Stimulated activated naive CD8-positive, alpha-beta T cell treated with anti-CD3 and anti-CD28 coated beads, Interleukin-15, Interleukin-2, amounts not matched to agents 100 U/mL and 50 U/mL, for 24 hours (primary cell): ENCODE measurements at regions not wholly inside any gene's neighbourhood (a gene's known extent, or its start where the extent isn't known, plus 50 kb on each side); places are given as distances from the start of the nearest gene placed in this dataset.
"Not testable (repeated sequence)": the region's sequence is repeated elsewhere in the genome, so short reads cannot be mapped to it uniquely, and the experiment has no call there.

Source experiments
- ATAC-seq: fragments of 150-1000 bp; cut with Tn5 transposase; one replicate; pipeline ENCODE4 v1.10.0; 2021
- DNase-seq: peaks from one replicate; pipeline ENCODE4 v3.0.0; 2021

DNA sequence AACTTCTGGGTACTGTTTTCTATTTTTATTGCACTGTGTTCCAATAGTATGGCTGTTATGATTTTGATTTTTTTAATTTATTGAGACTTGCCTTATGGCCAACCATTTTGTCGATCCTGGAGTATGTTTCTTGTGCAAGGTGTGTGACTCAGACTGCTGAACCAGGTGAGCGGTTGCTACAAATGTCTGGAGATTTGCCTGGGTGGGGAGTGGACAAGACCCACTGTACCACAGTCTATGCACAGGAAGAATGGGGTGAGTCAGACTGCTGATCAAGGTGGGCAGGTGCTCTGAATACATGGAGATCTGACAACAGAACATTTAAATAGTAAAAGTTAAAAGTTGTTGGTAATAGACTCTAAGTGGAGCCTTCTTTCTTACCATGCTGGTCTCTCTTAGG lies 609.2 kb downstream of the CSNK1G3 start:
- ATAC-seq (no peak), DNase-seq (no peak)

DNA sequence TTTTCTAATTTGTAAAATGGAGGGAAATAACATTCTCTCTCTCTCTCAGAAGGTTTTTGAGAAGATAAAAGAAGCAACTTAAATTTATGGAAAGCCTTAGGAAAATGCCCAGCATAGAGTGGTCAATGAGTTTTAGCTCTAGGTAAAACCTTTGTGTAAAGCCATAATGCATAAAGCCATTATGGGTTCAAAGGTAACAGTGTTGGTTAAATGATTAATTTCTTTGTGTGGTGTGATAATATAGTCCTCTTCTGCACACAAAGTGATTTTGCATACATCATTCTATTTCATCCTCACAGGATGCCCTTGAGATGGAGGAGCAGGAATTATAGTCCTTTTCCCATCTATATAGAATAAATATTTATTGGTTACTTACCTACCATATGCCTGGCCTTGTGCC lies 602.9 kb downstream of the CSNK1G3 start:
- ATAC-seq (no peak), DNase-seq (no peak)

DNA sequence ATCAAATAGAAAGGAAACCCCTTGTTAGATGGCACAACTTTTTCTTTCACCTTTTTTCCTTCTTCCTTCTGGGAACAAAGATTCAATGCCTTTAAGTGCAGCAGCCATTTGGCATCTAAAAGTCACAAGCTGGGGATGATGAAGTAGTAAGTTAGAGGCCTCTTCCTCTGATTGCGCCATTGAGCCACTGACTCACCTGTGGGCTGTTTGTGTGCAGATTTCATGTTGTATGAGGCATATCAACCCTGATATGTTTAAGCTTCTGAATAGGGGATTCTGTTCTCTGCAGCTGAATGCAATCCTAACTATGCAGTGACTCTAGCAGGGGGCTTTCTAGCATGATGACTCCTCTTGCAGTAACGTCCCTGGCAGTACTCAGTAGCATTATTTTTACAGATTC lies 599.9 kb downstream of the CSNK1G3 start:
- ATAC-seq: no peak
- DNase-seq: no peak

DNA sequence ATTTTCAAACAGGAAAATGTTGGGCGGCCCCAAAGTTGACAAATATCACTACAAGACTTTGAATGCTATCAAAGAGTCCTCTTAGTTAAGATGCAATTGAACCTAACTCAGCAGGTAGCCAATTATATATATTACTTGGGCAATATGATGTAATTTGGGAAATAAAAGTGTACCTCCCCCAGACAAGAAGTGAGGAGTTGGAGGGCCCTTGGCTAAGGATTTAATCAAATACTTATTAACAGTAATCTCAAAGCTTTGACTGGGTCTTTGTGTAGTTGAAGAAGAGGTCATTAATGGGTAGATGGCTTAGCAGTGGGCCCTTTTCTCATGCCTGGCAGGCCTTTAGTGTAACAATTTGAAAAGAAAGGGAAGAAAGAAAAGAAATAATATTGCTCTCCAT lies 599.0 kb downstream of the CSNK1G3 start:
- no peak for ATAC-seq
- no peak for DNase-seq

DNA sequence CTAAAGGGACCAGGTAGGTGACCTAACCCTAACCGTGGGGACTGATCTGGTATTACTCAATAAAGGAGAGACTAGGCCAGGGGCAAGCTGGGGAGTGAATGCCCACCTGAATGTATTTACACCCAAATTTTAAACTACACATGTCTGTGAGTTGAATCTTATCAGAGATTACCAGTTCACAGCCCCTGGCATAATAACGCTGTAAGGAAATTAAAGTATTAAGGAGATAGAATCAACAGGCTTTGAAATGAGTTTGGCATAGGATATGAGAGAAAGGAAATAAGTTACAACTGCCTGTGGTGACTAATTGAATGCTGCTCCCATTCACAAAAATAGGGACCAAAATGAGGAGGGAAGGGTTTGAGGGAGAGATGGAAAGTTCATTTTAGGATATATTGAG lies 593.3 kb downstream of the CSNK1G3 start:
- ATAC-seq: no peak

DNA sequence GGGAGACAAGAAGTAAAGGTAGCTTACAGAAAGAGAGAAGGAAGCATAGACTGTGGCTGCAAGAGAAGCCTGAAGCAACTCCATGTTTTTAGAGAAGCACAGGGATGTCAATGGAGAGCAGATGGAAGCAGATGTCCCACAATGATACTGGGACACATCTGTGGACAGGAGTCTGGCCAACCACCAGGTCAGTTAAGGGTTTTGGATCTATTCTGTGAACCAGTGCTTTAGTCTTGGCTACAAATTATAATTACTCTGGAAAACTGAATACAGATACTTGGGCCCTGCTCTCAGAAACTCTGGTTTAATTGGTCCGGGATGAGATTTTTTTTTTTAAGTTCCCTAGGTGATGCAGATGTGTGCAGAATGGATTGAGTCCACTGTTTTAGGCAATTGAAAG lies 592.8 kb downstream of the CSNK1G3 start:
- ATAC-seq (no peak), DNase-seq (no peak)

More for the DNA sequence above, 593.3 kb downstream of the CSNK1G3 start:
- no peak for DNase-seq

DNA sequence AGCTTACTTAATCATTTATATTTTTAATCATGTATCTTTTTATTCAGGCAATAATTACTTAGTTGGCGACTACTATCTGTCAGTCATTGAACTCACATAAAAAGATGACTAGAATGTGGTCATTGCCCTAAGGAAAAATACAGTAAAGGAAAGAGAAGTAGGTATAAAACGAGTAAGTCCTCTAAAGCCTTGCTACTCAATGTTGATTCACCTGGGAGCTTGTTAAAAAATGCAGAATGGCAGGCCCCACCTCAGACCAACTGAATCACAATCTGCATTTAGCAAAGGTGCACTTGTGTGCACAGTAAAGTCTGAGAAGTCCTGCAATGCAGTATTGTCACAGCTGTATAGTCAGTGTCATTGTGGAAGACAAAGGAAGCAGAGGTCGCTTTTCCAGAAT lies 592.4 kb downstream of the CSNK1G3 start:
- DNase-seq (no peak), ATAC-seq (no peak)

DNA sequence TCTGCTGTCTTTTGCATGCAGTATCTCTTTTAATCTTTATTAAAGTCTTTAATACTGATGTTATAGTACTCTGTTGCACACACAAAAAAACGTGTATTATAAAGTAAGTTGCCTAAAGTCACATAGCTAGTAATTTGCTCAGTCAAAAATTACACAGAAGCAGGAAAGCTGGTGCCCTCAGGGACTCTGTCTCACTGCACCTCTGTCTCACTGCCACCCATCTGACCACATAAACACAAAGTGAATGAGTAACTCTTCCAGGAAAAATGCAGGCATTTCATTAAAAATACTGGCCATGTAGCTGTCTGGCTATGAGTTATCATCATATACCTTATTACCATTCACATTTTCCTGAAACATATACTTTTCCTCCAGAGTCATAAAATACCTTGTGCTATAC lies 591.7 kb downstream of the CSNK1G3 start:
- no peak for DNase-seq
- no peak for ATAC-seq

DNA sequence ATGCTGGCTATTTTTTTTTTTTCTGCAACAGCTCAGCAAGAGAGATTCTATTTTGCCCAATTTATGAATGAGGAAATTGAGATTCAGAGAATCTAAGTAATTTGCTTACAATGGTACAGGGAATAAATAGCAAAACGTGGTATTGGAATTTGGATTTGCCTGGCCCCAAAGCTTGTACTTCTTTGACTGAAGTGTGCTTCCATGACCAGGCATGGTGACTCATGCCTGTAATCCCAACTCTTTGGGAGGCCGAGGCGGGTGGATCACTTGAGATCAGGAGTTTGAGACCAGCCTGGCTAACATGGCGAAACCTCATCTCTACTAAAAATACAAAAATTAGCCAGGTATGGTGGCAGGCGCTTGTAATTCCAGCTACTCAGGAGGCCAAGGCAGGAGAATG lies 591.1 kb downstream of the CSNK1G3 start:
- not testable (repeated sequence) for ATAC-seq, DNase-seq

DNA sequence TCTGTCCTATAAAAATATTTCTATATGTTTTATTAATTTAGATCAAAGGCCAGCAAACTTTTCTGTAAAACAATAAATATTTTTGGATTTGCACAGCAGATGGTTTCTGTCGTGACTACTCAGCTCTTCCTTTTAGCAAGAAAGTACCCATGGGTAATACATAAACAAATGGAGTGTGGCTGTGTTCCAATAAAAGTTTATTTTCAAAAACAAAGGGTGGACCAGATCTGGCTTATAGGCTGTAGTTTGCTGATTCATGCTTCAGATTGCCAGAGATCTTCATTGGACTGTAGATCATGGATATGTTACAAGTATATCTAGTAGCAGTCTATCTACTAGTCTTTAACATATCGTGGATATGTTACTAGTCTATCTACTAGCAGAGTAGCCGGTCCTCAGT lies 590.5 kb downstream of the CSNK1G3 start:
- ATAC-seq (no peak), DNase-seq (no peak)

DNA sequence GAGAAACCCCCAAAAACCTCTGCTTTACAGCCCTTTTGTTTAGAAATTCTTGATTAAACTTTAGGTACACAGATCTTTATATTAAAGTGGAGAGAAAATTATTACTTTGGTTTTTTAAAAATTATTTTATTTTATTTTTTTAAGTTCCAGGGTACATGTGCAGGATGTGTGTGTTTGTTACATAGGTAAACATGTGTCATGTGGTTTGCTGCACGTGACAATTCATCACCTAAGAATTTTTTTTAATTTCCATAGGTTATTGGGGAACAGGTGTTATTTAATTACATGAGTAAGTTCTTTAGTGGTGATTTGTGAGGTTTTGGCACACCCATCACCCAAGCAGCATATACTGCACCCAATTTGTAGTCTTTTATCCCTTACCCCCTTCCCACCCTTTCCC lies 581.7 kb downstream of the CSNK1G3 start:
- DNase-seq (no peak), ATAC-seq (no peak)

DNA sequence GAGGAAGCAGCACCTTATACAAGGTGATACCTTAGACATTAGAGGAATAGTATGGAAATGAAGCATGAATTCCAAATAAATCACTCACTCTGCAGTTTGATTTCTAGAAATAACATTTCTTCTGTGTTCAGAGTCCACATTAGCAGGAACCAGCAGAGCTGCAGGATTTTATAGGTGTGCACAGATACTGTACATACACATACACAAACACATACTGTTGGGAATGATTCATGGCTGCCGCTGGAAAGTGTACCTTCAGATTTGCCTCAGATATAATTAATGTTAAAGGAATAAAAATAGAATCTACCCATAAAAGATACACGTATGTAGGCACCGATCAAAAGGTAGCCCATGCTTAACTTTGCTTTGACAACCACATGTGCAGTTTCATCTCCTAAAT lies 578.1 kb downstream of the CSNK1G3 start:
- DNase-seq (no peak), ATAC-seq (no peak)

DNA sequence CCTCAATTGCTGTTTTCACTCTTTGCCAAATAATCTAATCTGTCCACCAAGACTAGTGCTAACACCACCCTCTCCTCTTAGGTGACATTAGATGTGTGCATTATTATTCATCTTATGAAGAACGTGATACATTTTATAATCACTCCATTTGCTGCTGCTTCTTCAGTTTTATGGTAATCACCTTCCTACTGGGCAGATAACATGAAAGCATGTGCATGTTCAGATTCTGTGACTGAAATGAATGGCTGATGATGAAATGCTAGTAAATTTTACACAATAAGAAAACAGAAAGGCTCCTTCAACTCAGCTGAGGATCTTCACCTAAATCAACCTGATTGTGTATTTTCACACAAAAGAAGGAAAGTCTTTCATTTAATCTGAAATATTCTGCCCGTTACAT lies 577.6 kb downstream of the CSNK1G3 start:
- DNase-seq (no peak), ATAC-seq (no peak)

DNA sequence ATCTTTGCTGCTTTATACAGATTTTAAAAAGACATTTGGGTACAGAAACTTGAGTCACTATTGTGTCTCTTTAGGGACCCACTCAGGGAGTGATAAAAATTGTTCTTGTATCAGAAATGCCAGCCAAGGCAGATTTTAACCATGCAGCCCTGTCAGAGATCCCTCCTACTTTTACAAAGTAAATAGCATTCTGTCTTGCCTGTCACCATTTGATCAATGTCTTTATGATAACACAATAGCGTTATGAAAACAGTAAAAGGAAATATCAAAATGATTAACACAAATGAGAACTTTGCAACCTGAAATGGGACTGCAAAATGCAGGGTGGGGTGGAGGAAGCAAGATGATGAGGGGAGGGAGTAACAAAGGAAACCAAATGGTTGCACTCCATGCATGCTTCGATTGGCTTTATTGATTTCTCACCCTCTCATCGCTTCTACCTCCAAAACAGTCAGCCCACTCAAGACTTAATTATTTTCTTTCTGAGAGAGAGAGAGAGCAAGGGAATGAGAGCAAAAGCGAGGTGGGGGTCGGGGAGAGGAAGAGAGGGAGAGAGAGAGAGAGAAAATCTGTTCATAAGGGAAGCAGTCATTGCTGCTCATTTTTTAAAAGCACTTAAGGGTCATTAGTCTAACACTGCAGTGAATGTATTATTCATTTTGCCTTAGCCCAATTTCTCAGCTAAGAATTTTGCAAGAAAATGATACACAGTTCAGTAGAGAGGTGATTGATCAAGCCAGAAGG lies 576.5 kb downstream of the CSNK1G3 start:
- ATAC-seq (no peak), DNase-seq (no peak)

DNA sequence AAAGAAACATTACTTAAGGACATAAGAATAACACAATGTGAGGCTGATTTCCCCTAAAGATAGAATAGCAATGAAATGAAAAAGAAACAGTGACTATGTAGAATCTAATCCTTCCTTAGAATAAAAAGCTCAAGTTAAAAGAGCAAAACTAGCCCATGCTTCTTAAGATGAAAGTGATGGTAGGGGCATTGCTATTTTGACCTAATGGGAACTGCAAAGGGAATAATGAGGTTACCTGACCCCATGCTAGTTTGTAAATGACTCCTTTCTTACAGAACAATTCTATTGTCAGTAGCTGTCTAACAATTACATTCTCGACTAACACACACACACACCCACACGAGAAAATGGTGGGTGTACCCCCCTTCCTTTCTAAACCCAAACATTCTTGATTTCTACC lies 575.8 kb downstream of the CSNK1G3 start:
- ATAC-seq: no peak
- DNase-seq: no peak

DNA sequence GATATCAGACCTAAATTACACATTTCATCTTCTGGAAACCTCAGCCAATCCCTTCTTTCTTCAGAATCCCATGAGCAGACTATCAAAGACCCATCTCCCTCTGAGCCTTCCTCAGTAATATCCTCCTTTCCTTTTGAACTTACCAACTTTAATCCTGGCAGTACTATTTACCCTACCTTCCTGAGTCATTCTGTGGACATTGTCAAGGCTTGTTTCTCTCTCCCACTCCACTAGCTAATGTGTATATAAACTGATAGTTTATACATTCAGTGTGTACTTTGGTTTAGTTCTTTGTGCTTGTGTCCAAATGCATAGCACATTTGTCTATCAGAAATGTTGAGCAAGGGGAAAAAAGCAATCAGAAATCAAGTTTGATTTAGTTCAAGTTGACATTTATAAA lies 568.3 kb downstream of the CSNK1G3 start:
- ATAC-seq (no peak), DNase-seq (no peak)

DNA sequence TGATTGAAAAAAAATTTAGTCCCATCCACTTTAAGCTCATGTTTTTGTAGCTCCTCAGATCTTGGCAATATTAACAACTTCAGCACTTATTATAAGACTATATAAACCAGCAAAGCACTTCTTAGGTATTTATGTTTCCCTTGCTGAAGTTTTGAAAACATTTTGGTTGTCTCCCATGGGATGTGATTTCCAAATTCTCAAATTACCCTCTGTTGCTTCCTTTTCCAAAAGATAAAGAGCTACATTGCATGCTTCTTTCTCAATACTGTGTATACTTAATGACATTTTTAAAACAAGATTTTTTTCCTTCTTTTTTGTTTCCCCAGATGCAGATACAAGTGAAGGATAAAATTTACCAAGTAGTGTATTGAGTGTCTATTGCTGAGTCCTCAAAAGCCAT lies 567.1 kb downstream of the CSNK1G3 start:
- ATAC-seq (no peak), DNase-seq (no peak)

DNA sequence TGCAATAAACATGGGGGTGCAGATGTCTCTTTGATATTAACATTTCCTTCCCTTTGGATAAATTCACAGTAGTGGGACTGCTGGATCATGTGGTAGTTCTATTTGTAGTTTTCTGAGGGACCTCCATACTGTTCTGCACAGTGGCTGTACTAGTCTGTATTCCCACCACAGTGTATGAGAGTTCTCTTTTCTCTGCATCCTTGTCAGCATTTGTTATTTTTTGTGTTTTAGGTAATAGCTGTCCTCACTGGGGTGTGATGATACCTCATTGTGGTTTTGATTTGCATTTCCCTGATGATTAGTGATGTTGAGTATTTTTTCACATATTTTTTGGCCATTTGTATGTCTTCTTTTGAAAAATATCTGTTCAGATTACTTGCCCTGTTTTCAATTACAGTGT lies 562.5 kb downstream of the CSNK1G3 start:
- DNase-seq (no peak), ATAC-seq (no peak)

DNA sequence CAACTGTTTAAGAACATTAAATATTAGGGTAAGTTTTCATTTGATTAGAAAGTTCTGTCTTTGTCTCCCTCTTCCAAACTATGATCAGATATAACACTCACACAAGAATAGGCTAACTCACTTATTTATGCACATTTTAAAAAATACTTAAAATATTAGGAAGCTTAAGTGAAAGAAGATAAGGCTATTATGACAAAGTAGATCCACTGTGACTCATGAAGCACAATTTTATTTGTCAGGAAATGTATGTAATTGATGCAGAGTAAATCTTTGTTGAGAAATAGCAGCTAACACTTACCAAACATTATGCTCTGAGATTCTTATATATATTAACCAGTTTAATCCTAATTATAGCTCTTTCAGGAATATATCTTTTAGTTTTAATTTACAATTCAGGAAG lies 560.6 kb downstream of the CSNK1G3 start:
- no peak for DNase-seq
- ATAC-seq: no peak

DNA sequence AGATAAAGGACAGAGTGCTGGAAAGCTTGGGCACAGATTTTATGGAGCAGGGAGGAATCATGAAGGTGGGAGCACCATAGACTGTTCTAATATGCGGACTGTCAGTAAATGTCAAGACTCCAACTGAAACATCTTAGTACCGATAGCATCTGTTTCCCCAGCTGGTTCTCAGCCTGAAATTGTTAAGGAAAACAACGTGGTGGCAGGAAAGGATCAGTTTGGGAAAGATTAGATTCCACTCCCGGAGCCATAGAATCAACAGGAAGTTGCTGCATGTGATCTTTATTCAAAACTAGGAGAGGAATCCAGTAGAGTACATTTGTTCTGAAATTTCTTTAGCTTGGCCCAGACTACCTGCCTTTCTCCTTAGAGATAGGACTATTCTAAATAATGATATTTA lies 559.1 kb downstream of the CSNK1G3 start:
- DNase-seq: no peak
- no peak for ATAC-seq

DNA sequence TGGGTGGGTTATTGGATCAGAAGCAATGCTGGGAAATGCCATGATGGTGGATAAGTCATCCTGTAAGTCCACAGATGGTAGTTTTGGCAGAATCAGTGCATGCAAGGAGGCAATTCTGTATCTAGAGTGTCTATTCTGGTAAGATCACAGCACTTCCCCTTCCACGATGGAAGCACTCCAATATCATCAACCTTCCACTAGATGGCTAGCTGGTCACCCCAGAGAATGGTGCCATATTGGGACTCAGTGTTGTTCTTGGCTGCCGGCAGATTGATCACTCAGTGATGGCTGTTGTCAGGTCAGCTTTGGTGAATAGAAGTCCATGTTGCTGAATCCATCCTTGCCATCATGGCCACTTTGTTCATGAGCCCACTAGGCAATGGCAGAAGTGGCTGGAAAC lies 553.5 kb downstream of the CSNK1G3 start:
- DNase-seq (no peak), ATAC-seq (no peak)

DNA sequence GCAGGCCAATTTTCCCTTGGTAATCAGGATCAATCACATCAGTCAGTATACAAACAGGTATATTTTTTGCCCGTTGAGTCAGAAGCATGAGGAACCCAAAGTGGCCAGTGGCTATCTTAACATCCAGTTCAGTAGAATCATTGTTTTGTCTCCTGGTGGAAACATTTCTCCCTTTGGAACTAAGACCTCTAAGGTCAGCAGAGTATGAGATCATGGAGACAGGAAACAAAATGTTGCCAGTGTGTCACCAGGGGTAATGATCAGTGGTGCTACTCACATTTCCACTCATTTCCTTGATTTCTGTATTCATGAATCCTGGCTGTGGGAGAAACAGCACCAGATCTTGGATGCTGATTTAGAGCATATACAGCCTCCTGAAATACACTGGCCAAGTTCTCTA lies 553.0 kb downstream of the CSNK1G3 start:
- DNase-seq: no peak
- ATAC-seq: no peak

DNA sequence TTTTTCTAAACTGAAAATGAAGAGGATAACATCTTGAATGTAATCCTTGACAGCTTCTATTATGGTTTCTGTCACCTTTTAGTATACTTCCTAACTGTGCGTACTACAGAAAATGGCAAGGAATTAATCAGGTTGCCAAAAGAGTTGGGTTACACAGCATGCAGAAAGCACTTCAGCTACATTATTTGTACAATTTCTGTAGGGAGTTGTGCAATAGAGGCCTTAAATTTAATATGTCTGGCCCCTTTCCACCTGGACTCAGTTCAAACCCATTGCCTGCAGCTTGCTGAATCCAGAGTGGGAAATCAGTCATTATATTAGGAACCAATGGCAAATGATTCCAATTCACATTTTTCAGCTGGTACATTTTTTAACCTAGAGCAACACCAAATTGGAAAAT lies 549.7 kb downstream of the CSNK1G3 start:
- ATAC-seq (no peak), DNase-seq (no peak)

DNA sequence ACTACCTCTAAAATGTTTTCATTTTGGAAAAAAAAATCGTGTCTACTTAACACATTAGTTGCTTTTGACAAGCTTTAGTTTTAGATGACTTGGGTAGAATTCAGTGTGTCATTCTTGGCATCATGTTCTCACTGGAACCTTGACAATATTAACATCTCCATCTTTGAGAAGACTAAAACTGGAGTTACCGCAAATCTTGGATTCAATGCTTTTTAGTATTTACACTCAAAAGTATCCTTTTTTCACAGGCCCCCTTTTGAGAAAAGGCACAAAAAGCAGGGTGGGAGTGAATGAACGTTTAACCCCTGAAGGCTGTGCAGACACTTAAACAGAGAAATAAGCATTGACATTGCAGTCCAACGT lies 549.1 kb downstream of the CSNK1G3 start:
- no peak for DNase-seq
- ATAC-seq: no peak
